ENCODE measurements at regions not wholly inside any gene's neighbourhood (a gene's known extent, or its start where the extent isn't known, plus 50 kb on each side); places are given as distances from the start of the nearest gene placed in this dataset.
"Not testable (repeated sequence)": the region's sequence is repeated elsewhere in the genome, so short reads cannot be mapped to it uniquely, and the experiment has no call there.

DNA sequence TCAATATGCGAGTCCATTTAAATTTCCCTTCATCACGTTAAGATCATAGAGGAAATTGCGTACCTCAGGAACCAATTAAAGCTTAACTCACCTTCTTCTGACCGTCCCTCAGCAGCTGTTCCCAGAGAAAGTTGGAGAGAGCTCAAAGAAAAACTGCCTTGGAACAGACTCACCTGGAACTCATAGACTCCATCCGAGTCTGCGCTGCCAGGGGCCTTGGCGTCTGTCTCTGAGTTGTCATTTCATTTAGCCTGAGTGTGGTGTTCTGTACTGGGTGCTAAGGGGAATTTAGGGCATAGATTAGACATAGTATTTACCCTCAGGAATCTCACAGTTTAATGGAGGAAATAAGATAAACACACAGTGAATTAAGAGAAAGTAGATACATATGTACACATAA is 892.7 kb downstream of the TLE1 start:
- DNase-seq, result no peak

DNA sequence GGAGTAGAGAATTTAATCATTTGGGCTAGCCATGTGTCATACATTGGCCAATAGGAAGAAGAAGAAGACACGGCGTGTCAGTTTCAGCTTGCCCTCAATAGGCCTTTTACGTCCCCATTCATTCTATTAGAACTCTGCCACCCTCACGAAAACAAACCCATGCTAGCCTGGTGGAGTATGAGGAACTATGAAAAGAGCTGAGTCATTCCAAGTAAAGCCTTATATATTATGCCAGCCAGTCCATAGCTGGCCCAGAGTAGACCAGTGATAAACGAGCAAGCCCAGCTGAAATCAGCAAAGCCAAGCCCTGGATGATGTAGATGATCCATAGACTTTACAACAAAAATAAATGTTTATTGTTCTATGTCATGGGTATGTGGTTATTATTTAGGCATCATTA is 895.1 kb downstream of the TLE1 start:
- DNase-seq, result no peak

DNA sequence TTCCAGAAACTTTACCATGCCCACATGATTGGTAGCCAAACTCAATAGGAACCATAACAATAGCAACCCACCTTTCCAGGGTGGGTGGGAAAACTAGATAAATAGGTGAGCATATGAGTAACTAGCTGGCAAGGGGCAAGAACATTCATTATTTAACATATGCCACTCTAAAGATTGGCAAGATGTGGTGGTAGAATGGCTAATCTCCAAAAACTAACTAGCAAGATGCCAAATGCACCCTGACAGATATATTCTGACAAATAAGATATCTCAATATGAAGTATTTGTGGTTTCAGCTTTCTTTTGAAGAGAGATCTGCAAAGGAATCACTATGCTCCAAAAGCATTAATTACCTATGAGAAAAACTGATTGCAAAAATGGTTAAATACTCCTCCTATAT is 895.6 kb downstream of the TLE1 start:
- no peak for DNase-seq

DNA sequence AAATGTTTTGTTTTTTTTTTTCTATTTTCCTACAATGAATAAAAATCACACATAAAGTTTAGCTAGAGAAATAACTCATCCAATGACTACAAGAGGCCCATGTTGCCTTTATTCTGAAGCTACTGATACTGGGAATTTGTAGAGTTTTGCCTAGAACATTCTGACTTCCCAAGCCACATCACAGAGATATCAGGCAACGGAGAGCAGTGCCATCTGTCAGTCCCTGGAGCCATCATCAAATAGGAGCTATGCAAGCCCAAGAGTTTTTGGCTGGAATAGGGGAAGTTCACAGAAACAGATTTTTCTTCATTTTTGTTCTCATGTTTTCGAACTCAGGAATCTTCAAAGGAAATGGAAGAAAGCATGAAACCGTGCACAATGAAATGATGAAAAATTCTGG is 896.6 kb downstream of the TLE1 start:
- DNase-seq, result no peak

DNA sequence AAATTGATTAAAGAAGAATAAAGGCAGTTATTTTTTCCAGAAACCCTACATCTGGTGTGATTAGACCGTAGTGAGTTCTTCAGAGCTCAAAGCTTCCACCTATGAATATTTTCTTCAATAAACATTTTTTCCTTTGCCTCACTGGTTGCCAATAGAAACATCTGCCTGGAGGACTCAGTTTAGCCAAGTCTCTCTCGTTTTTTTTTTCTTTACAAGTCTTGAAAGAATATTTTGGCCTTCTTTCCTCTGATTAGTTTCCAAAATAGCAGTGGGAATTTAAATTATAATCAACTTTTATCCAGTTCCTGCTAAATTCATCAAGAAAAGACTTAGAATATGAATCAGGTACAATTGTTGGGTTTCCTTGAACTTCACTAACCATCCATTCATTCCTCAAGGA is 897.5 kb downstream of the TLE1 start:
- DNase-seq, result no peak

DNA sequence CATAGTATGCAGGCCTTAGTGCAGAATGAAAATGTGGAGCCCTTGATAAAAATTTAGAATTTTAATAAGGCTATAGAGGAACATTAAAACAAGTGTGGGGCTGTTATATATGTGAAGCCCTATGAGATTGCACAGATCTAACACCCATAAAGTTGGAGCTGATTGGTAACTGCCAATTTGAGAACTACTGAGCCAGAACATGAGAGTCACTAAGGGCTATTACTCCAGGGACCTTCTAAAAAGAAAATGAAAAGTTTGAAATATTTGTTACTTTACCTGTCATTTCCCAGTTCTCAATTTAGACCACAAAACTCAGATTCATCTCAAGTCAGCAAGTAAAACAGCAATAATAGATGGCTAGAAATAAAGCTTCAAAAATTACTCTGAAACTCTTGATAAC is 898.6 kb downstream of the TLE1 start:
- no peak for DNase-seq

DNA sequence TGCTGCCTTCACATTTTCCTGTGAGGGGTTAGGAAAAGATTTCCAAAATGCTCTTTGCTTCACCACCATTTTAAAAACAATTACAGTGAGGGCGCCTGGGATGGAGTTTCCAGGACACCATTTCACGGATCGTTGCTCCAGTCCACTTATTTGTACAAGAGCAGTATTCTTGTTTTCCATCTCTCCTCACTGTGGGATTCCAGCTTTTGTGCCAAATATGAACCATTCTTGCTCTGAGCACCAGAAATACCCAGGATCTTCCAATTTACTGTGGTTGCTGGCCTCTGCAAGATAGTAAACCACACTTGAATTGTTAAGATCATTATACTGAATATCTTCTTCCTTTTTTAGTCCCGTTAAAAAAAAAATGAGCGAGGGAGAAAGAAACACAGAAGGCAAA is 899.5 kb downstream of the TLE1 start:
- DNase-seq, result no peak

DNA sequence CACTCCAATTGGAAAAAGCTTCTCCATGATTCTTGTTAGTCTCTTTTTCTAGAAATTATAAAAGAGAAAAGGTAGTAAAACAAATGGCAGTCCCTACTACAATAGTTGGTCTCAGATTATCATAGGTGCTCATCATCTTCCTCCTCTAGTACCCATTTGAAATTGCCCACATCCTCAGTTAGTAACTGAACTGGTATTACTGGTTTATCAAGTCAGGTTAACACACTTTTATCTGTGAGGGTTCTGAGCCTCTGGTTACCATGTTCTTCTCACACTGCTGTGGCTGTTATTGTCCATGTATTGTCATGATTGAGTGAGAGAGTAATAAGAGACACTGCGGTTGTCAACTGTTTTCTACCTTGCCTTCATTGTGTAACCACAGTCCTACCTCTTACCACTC is 901.7 kb downstream of the TLE1 start:
- DNase-seq, result no peak

DNA sequence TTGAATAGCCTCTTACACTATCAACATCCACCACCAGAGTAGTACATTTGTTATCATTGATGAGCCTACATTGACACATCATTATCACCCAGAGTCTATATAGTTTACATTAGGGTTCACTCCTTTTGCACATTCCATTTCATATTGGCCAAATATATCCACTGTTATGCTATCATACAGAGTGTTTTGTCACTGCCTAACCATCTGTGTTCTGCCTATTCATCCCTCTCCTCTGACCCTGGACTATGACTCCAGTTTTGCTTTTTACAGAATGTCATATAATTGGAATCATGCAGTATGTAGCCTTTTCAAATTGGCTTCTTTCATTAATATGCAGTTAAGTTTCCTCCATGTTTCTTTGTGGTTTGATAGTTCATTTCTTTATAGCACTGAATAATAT is 904.7 kb downstream of the TLE1 start:
- DNase-seq, result no peak

DNA sequence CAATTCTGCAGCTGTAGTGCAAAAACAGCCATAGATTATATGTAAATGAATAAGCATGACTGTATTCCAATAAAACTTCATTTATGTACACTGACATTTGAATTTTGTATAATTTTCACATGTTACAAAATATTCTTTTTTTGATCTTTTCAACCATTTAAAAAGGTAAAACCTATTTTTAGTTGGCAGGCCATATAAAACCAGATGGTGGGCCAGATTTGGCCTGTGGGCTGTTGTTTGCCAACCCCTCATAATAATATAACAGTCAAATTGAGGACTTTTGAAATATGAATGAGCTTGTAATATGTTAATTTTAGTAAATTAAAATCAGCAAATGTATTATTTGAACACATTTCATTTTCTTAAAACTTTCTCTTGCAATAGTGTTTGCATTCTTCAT is 913.4 kb downstream of the TLE1 start:
- no peak for DNase-seq

DNA sequence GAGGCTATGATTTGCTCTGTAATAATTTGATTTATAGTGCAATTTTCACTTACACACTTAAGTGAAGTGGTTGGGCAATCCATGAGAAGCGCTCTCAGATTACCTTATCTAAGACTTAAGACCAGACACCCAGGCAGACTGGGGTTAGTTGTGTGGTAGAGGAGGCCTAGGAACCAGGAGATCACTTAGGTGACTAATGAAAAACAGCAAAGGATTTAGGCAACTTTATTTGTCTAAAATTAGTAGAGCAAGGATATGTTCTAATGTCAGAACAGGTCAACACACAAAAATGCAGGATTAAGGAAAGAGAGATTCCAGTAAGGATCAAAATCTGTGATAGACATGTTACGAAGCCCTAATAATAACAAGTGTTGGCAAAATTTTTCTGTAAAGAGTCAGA is 913.8 kb downstream of the TLE1 start:
- DNase-seq, result no peak

DNA sequence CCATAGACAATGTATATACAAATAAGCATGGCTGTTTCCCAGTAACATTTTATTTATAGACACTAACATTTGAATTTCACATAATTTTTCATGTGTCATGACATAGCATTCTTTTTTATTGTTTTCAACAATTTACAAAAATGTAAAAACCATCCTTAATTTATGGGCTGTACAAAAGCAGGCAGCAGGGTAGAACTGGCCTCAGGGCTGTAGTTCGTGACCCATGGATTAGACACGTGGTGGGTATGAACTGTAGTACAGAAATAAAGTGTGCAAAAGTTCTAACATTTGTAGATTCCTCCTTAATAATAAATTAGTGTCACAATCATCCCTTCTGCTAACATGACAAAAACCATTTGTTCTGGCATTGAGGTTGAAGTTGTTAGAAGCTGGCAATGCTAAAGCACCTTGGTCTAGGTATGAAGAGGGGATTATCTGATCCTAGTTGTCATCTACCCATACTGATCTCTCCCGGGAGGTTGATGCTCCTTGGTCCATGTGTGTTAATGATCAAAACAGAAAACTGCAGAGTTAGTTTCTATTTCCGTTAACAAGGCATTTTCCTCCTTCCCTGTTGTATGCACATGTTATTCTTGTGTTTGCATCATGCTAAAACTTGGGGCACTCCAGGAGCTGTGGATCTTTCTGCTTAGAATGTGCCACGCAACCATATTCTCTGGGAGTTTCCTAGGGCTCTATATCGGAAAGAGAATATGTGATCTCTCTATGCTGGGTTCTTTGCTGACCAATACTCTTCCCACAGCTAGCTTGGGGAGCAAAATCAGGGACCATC is 917.6 kb downstream of the TLE1 start:
- DNase-seq, result no peak

DNA sequence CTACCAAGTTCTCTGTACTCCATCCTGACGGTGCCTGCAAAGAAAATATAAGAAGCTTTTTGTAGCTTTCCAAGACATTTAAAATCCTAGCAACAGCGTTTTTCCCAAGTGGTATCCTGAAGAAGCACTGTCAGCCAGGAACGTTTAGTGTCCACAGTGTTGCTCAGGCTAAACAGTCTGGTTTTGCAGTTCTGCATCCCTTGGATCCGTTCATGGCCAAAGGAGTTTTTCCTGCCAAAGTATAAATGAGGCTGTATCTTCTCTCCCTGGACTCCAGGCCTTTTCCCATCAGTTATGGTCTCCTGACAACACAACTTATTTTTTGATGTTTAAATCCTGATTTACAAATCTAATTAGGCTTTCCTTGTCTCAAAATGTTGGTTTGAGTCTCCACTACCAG is 925.8 kb downstream of the TLE1 start:
- no peak for DNase-seq

DNA sequence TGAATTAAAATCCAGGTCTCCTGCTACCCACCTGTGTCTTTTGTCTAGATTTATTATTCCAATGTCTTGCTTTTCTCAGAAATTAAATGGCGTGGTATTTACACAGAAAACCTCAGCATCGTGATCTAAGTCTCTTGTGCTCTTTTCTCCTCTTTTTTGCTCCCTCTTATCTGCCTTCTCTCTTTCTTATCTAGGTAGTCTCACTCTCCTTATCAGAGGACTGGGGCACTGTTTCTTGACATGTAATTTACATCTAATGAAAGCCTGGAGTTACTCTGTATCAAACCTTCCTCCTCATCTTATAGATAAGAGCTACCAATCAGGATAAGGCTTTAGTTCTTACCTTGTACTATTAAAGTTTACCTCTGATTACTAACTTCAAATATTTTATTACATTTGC is 933.8 kb downstream of the TLE1 start:
- no peak for DNase-seq

DNA sequence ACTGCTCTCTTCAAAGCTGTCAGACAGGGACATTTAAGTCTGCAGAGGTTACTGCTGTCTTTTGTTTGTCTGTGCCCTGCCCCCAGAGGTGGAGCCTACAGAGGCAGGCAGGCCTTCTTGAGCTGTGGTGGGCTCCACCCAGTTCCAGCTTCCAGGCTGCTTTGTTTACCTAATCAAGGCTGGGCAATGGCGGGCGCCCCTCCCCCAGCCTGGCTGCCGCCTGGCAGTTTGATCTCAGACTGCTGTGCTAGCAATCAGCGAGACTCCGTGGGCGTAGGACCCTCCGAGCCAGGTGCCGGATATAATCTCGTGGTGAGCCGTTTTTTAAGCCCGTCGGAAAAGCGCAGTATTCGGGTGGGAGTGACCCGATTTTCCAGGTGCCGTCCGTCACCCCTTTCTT is 942.3 kb downstream of the TLE1 start:
- DNase-seq, result not testable (repeated sequence)

DNA sequence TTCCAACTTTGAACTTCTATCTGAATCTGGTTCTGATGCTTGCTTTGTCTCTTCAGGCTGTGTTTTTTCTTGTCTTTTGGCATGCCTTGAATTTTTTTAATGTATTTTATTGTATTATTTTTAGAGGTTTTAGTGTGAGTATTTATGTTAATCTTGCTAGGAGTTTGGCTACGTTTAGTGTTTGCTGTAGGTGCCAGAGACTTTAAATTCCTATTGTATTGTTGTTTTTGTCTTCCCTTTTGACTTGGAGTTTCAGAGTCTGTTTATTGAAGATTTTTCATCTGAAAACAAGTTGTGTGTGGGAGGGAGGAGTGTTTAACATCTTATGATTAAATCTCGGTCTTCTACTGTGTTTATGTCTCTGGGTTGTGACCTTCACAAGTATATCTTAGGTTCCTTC is 956.8 kb downstream of the TLE1 start:
- DNase-seq, result no peak

DNA sequence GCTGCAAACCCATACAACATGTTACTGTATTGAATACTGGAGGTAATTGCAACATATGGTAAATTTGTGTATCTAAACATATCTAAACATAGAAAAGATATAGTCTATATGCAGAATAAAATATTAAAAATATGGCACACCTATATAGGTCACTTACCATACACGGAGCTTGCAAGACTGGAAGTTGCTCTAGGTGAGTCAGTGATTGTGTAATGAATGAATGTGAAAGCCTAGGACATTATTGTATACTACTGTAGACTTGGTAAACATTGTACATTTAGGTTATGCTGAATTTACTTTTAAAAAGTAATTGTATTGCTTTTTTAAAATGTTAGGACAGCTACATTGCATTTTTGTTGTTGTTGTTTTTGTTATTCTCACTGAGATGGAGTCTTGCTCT is 968.8 kb downstream of the TLE1 start:
- DNase-seq, result no peak

DNA sequence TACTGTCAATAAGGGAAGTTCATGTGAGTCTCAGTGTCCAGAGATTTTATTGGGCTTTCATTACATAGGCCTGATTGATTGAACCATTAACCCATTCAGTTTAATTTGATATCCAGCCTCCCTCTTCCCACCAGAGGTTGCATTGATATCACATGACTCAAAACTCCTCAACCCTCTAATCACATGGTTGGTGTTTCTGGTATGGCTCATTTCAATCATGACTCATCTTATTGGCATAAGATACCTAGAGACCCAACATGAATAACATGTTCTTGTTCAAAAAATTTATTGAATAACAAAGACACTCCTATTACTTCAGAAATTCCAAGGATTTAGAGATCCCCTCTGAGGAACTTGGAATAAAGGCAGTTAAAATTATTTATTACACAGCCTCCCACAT is 982.2 kb downstream of the TLE1 start:
- DNase-seq, result peak; percentile 85

DNA sequence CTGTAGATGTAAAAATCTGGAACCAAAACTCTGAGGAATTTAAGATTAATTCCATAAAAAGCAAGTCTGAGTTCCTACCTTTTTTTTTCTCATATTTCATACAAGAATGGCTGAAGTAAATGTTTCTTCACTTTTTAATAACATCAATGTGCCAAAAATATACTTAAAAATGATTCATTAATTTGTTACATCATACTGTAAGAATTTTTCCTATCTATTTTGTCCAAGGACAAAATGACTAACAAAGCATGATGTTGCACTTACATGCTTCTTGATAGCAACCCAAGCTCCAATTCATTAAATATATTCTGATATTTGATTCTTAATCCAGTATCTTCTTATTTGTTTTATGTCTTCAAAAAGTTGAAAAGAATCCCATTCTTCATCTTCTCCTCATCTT is 988.3 kb downstream of the TLE1 start:
- no peak for DNase-seq

DNA sequence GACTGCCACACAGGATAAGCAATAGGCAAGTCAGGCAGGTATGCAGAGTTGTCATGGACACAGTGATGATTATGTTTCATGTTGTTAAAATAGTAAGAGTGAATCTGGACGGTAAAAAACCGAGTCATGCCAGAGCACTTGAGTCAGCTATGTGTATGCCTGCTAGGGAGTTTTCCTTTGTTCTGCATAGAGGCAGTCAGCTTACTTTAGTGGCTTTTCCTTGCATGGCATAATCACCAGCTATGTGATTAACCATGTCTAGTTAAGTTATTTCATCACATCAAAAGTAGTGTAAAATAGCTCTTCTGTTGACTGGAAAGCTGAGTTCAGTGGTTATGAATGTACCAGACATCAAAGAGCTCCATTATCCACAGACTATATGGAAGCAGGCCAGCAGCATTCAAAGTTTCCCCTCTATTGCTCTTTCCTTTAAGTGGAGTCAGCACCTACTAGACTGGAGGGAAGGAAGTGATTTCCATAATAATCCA is 989.8 kb downstream of the TLE1 start:
- peak; percentile 96 for DNase-seq

DNA sequence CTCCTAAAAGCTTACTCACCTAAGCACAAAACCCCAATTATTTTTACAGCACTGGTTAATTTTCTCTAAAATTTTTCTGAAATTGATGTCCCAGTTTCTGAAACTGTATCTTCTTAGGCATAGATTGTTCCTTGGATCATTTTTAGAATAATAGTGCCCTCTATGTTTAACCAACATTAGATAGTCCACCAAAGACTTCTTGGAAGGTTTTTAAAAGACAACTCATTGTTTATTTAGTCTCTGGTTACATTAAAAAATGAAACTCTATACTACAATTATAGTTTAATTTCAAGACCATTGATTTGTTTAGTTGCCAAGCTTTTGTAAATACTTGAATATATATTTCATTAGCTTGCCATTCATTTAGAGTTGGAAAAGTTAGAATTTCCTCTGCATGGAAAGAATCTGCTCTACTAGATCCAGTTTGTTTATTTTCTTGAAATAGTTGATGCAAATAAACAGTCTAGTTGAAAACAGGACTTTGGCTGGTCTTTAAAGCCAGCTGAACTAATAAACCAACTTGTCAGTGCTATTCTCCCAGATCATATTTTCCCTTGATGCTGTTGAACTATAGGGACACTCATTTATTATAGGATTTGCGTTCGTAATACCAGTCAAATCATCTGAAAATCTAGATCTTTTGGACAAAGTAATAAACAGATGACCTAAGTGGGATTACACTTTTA is 990.5 kb downstream of the TLE1 start:
- no peak for DNase-seq

DNA sequence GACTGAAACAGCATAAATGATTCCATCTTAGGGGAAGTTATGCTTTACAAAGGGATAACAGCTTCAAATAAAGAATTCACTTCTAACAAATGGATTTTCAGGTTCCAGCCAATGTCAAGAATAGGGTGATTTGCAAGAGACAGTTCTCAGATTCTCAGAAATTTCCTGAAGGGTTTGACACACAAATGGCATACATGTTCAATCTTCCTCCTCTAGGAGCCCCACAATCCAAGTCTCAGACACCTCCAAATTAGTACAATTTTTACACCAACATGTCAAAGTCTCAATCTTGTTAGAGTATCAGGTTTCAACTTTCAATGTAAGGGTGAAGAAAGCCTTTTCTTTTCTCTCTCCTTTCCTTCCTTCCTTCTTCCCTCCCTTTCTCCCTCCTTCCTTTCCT is 996.6 kb downstream of the TLE1 start:
- DNase-seq, result no peak

DNA sequence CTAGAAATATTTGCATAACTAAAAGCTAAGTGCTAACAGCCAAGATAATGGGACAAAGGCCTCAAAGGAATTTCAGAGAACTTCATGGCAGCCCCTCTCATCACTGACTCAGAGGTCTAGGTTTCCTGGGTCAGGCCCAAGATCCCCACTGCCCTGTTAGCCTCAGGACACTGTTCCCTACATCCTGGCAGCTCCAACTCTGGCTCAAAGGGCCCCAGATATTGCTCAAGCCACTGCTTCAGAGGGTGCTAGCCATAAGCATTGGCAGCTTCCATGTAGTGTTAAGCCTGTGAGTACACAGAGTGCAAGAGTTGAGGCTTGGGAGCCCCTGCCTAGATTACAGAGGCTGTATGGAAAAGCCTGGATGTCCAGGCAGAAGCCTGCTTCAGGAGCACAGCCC is 998.1 kb downstream of the TLE1 start:
- no peak for DNase-seq

DNA sequence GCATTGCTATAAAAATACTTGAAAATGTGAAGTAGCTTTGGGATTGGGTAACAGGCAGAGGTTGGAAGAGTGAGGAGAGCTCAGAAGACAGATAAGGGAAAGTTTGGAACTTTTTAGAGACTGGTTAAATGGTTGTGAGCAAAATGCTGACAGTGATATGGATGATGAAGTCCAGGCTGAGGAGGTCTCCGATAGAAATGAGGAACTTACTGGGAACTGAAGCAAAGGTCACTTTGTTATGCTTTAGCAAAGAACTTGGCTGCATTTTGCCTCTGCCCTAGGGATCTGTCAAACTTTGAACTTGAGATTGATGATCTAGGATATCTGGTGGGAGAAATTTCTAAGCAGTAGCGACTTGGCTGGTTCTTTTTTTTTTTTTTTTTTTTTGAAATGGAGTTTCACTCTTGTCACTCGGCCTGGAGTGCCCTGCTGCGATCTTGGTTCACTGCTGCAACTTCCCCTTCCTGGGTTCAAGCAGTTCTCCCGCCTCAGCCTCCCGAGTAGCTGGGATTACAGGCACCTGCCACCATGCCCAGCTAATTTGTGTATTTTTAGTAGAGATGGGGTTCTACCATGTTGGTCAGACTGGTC is 998.9 kb downstream of the TLE1 start:
- no peak for DNase-seq
